HG03135 (cell line): ENCODE measurements at regions not wholly inside any gene's neighbourhood (a gene's known extent, or its start where the extent isn't known, plus 50 kb on each side); places are given as distances from the start of the nearest gene placed in this dataset.

Experiments used
- ATAC-seq: cut with Tn5 transposase; IDR thresholded peaks from one replicate; pipeline ENCODE4 v1.9.1; 2021; ENCODE audit warnings: mild to moderate bottlenecking, moderate library complexity; ENCODE audit not compliant: unreplicated experiment

DNA sequence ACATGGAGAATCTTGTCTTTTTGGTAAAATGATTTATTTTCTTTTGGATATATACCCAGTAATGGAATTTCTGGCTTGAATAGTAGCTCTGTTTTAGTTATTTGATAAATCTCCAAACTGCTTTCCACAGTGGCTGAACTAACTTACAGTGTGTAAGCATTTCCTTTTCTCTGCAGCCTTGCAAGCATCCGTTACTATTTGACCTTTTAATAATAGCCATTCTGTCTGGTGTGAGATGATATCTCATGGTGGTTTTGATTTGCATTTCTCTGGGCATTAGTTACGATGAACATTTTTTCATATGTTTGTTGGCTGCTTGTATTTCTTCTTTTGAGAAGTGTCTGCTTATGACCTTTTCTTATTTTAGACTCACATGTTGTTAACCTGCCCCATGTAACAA lies 190.2 kb downstream of the GALR1 start:
- ATAC-seq = no peak

- ATAC-seq = no peak
Measured at GRCh38 chr18:77442393-77442792, 192.7 kb downstream of the GALR1 start.

DNA sequence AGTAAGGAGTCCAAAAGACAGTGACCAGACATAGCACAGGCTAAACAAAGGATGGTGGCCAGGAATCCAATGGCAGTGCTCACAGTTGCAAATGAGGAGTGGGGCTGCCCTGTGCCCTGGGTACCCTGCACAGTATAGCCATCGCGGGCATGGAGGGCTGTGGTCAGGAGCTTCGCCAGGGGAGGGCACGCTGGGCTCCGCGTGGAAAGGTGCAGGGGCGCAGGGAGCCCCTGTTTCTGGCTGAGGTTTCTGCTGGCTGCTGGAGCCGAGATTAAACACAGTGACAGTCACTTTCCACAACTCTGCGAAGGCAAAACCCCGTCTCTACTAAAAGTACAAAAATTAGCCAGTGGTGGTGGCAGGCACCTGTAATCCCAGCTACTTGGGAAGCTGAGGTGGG lies 194.7 kb downstream of the GALR1 start:
- no peak for ATAC-seq

- no peak for ATAC-seq
Measured at GRCh38 chr18:77448046-77448445, 198.4 kb downstream of the GALR1 start.

DNA sequence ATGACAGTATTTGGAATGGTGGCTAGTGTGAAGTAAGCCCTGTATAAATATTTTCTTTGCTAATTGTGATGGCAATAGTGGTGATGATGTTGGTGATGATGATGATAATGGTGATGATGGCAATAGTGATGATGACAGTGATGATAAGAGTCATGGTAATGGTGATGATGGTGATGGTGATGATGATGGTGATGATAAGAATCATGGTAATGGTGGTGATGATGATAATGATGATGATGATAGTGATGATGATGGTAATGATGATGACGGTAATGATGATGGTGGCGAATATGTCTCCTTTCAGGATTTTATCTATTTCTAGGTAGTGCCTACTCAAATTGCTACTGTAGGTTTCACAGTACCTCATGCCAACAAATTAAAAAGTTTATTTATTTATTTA lies 205.4 kb downstream of the GALR1 start:
- no peak for ATAC-seq

- ATAC-seq = no peak
Measured at GRCh38 chr18:77457681-77458080, 208.0 kb downstream of the GALR1 start.

GRCh38 chr18:77461062-77461688 lies 211.5 kb downstream of the GALR1 start:
- no peak for ATAC-seq

DNA sequence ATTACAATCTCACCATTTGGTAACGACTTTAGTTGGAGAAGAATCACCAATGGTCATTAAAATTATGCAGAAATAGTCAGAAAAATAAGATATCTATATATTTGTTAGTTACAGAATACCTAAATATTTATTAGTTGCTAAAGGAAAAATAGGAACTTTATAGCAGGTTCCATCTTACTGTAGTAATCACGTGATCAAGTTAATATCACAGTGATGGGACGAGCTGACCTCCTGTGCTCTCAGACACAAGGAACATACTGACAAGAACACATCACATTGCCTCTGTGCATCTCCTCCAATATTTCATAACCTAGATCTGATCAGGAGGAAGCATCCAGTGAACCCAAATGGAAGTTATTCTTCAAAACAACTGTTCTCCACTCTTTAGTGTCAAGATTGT lies 215.3 kb downstream of the GALR1 start:
- ATAC-seq = no peak

DNA sequence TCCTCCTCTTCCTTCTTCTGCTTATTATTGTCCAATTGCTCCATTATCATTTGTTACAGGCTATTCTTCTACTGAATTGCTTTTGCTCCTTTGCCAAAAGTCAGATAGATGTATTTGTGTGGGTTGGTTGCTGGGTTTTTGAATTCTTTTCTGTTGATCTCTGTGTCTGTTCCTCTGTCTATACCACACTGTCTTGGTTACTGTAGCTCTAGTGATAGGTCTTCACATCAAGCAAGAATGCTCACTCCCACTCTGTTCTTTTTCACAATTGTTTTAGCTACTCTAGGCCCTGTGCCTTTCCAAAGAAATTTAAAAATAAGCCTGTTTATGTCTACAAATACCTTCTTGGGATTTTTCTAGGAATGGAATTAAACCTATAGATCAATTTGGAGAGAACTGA lies 217.2 kb downstream of the GALR1 start:
- no peak for ATAC-seq

DNA sequence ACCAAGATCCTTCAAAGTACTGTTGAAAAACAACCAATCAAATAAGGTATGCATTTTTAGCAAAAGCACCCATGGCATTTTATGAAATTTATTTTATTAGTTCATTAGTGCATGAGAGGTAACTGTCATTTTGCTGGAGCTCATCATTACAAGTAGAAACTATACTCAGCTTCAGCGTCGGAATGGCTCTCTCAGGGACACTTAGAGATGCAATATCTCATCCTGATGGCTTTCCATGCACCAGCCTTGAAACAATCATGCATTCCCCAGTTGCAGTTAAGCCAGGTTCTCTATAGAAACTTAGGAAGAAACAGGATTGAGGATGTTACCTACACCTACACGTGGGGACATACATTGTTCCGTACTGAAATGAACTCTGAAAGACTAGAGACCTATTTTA lies 219.5 kb downstream of the GALR1 start:
- ATAC-seq = no peak

- ATAC-seq = no peak
Measured at GRCh38 chr18:77470569-77471413, 221.1 kb downstream of the GALR1 start.

DNA sequence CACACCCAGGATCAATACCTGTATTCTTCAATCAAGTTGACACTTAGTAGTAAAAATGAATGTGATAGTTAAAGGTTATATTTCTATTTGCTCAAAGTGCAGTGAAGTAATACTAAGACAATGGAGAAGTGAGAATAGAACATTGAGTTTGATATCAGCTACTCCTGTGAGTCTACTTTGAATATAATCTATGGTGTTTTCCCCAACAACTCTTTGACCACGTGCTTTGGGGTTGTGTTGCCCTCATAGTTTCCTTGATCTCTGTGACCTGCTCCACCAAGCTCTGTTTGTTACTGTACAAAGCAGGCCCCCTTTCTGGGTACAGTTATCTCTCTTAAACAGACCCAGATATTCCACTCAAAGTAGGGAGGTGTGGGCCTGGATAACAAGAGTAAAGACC lies 222.9 kb downstream of the GALR1 start:
- no peak for ATAC-seq

DNA sequence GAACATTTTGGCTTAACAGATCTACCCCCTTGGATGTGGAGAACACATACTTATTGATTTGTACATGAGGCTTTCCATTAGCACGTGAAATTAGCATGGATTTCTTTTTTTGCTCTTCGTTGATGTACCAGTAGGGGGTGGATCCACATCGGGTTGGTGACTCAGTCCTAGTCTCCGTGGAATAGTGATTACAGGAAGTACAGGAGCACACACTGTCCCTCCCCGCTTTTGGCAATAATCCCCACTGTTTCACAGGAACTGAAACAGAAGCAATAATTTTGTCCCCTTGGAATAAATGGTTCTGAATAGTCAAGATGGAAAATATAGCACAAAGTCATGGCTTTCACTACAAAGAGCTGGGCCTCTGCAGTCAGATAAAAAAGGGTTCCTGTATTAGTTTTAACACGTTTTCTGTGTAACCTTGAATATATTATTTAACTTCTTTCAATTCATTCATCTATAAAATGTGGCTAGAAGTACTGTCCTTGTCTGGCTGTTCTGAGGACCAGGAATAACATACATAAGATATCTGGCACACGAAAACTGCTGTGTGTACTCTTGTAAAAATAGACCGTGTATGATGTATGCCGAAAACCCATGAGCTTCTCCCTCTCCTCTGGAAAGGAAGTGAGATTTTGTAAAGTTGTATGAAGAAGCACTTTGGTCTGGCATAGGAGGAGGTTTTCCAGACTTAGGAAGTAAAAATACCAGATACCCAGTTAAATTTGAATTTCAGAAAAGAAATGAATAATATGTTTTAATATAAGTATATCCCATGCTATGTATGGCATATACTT lies 229.2 kb downstream of the GALR1 start:
- ATAC-seq = no peak

- ATAC-seq = no peak
Measured at GRCh38 chr18:77481541-77481940, 231.9 kb downstream of the GALR1 start.

- ATAC-seq = no peak
Measured at GRCh38 chr18:77482190-77483085, 232.8 kb downstream of the GALR1 start.

DNA sequence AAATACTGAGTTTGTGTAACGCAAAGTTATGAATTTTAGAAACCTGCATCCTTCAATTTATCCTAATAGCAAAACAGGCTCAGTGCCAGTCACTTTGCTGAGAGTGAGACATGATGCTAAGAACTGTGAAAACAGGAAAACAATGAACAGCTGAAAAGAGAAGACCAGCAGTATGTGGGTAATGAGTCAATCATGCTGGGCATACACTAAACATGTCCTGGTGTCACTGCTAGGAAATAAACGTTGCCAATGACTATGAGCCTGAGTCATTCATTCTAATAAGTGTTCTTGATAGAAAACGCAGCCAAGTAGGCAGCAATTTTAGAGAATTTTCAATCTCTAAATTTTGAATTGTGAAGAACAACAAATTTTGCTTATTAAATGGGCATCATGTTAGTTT lies 237.3 kb downstream of the GALR1 start:
- ATAC-seq = no peak

DNA sequence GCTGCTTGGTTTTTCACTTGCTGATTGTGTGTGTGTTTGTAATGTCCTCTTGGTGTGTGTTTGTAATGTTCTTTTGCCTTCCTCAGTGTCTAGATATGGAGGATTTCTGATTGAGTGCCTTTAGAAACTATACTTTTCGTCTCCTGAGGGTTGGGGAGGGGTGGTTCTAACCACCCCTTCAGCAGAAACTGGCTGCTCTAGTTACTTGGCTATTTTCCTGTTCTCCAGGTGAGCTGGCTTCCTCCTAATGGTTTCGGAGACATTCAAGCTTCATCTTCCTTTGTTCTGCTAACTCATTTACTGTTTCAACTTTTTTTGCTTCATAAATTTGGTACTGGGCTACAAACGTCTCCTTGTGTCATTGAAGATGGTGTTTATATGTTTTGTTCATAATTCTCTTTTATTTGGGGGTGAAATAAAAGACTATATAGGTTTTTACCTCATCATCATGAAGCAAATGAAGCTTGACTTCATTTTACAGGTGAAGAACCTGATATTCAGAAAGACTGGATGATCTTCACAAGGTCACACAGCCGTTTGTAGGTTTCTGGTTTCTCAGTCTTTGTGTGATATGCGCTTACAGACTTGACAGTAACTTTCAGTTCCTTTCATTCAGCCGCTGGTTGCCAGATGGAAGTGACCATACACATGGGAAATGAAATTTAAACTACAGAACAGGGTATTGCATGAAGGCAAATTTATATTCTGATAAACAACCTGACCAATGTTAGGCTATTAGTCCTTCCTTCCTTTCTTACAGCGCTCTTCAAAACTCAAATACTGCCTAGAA lies 238.5 kb downstream of the GALR1 start:
- ATAC-seq = no peak

GRCh38 chr18:77495079-77495478 lies 245.4 kb downstream of the GALR1 start:
- ATAC-seq = no peak

- ATAC-seq = no peak
Measured at GRCh38 chr18:77495982-77496690, 246.5 kb downstream of the GALR1 start.
